ENCODE measurements at regions not wholly inside any gene's neighbourhood (a gene's known extent, or its start where the extent isn't known, plus 50 kb on each side); places are given as distances from the start of the nearest gene placed in this dataset.

DNA sequence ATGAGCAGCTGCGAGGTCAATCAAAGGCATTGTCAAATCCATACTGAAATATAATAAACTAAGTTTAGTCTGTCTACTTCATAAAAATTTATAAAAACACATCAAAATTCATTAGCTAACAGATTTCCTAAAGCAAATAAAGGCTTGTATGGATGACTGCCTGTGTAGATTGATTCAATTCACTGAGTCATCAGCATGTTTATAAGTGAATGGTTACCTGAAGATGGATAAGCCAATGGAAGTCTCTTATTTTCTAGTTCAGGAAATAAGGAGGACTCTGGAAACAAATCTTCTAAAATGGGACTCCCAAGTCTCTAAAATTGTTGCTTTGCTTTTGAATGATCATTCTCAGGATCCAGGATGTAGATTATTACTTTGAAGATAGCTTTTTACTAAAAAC is 57.0 kb upstream of the HNRNPA3 start:
- no peak for DNase-seq

- no peak for DNase-seq
These were observed 50.7 kb upstream of the HNRNPA3 start for GRCh38 chr2:177161741-177162460.
